OCI-LY3 (cell line): ENCODE measurements at regions not wholly inside any gene's neighbourhood (a gene's known extent, or its start where the extent isn't known, plus 50 kb on each side); places are given as distances from the start of the nearest gene placed in this dataset.

Experiments used
- H2AFZ ChIP-seq: fragments of 200-600, 300-600 bp; shearing (Covaris generic); 2 replicates; pipeline ENCODE4 v1.6.0; 2014; ENCODE audit warnings: antibody characterized with exemption, low read depth, low read length
- H3K27ac ChIP-seq: fragments of 200-600, 300-600 bp; sonication (generic); 2 replicates; pipeline ENCODE4 v1.5.1; 2014; ENCODE audit warnings: mild to moderate bottlenecking, low read length, moderate library complexity, mixed read lengths
- H3K27me3 ChIP-seq: fragments of 200-600, 300-600 bp; sonication (generic); 2 replicates; pipeline ENCODE4 v1.6.1; 2014; ENCODE audit warnings: low read depth, low read length, mixed read lengths
- H3K36me3 ChIP-seq: fragments of 200-600, 300-600 bp; sonication (generic); replicated peaks from 2 replicates; pipeline ENCODE3; 2014; ENCODE audit warnings: low read depth, low read length, mixed read lengths
- H3K4me1 ChIP-seq: fragments of 300-600, 200-600 bp; sonication (generic); 2 replicates; pipeline ENCODE4 v1.6.1; 2014; ENCODE audit warnings: low read length, mixed read lengths
- H3K4me2 ChIP-seq: fragments of 200-600, 300-600 bp; sonication (generic); 2 replicates; pipeline ENCODE4 v1.6.1; 2014; ENCODE audit warnings: low read length, mixed read lengths
- H3K4me3 ChIP-seq: fragments of 300-600, 200-600 bp; sonication (generic); 2 replicates; pipeline ENCODE4 v1.5.1; 2014; ENCODE audit warnings: antibody characterized with exemption, mild to moderate bottlenecking, low read length, moderate library complexity
- H3K79me2 ChIP-seq: fragments of 300-600, 200-600 bp; shearing (Covaris generic); 2 replicates; pipeline ENCODE4 v1.6.1; 2014; ENCODE audit warnings: mild to moderate bottlenecking, low read length, mixed read lengths
- H3K9ac ChIP-seq: fragments of 300-600, 200-600 bp; shearing (Covaris generic); 2 replicates; pipeline ENCODE4 v1.6.0; 2014; ENCODE audit warnings: mild to moderate bottlenecking, low read length, moderate library complexity
- H3K9me3 ChIP-seq: fragments of 200-600, 300-600 bp; shearing (Covaris generic); 2 replicates; pipeline ENCODE4 v1.6.1; 2014; ENCODE audit warnings: low read length, mixed read lengths; ENCODE audit not compliant: insufficient read depth
- H4K20me1 ChIP-seq: fragments of 200-600, 300-600 bp; sonication (generic); 2 replicates; pipeline ENCODE4 v1.6.1; 2016; ENCODE audit warnings: low read length, mixed read lengths; ENCODE audit not compliant: insufficient read depth
- CTCF ChIP-seq: fragments of 200-600, 300-600 bp; sonication (generic); IDR thresholded peaks from 2 replicates; pipeline ENCODE4 v1.5.1; 2014; ENCODE audit warnings: antibody characterized with exemption, low read length, low read depth
- EZH2phosphoT487 ChIP-seq: fragments of 200-600 bp; shearing (Covaris generic); IDR thresholded peaks from 2 replicates; pipeline ENCODE4 v1.6.1; 2018; ENCODE audit warnings: antibody characterized with exemption, mixed run types, low read depth

GRCh38 chr22:34301569-34301968 lies 381.3 kb upstream of the LARGE1 start:
- no peak overlapping the region for H3K27ac ChIP-seq
- H3K4me2 ChIP-seq = no peak overlapping the region
- H2AFZ ChIP-seq = no peak overlapping the region
- no peaks in the 10 kb centered on the region for H3K79me2 ChIP-seq
- H3K27me3 ChIP-seq = peaks cover 9% of the 10 kb centered on the region; the same call in 1 of the 2 replicates
- TF ChIP-seq CTCF (no peak), EZH2phosphoT487 (no peak)
- H3K36me3 ChIP-seq = no peaks in the 10 kb centered on the region
- no peaks in the 10 kb centered on the region for H3K9me3 ChIP-seq
- no peaks in the 10 kb centered on the region for H4K20me1 ChIP-seq
- H3K4me3 ChIP-seq = no peak overlapping the region
- no peaks in the 10 kb centered on the region for H3K4me1 ChIP-seq
- H3K9ac ChIP-seq = no peak overlapping the region

- no peaks in the 10 kb centered on the region for H4K20me1 ChIP-seq
- H3K4me3 ChIP-seq = no peak overlapping the region
- H3K9me3 ChIP-seq = no peaks in the 10 kb centered on the region
- TF ChIP-seq EZH2phosphoT487 (no peak), CTCF (no peak)
- H3K36me3 ChIP-seq = no peaks in the 10 kb centered on the region
- H3K79me2 ChIP-seq = no peaks in the 10 kb centered on the region
- H2AFZ ChIP-seq = no peak overlapping the region
- H3K9ac ChIP-seq = no peak overlapping the region
- H3K27me3 ChIP-seq = peaks cover 9% of the 10 kb centered on the region; the same call in 1 of the 2 replicates
- H3K27ac ChIP-seq = no peak overlapping the region
- no peaks in the 10 kb centered on the region for H3K4me1 ChIP-seq
- no peak overlapping the region for H3K4me2 ChIP-seq
Observed at GRCh38 chr22:34303656-34304055, 383.4 kb upstream of the LARGE1 start.

- H3K79me2 ChIP-seq = no peaks in the 10 kb centered on the region
- no peaks in the 10 kb centered on the region for H4K20me1 ChIP-seq
- H3K9ac ChIP-seq = no peak overlapping the region
- no peak overlapping the region for H3K4me3 ChIP-seq
- no peak overlapping the region for H3K27ac ChIP-seq
- H2AFZ ChIP-seq = no peak overlapping the region
- H3K36me3 ChIP-seq = no peaks in the 10 kb centered on the region
- H3K27me3 ChIP-seq = no peaks in the 10 kb centered on the region
- TF ChIP-seq EZH2phosphoT487 = no peak
- no peak for TF ChIP-seq CTCF
- no peaks in the 10 kb centered on the region for H3K9me3 ChIP-seq
- no peak overlapping the region for H3K4me2 ChIP-seq
- no peaks in the 10 kb centered on the region for H3K4me1 ChIP-seq
Observed at GRCh38 chr22:34306361-34306760, 386.1 kb upstream of the LARGE1 start.

GRCh38 chr22:34308101-34308500 lies 387.8 kb upstream of the LARGE1 start:
- Histone ChIP-seq H3K4me2 (no peak overlapping the region), H3K79me2 (no peaks in the 10 kb centered on the region), H2AFZ (no peak overlapping the region), H3K4me3 (no peak overlapping the region), H3K27ac (no peak overlapping the region), H3K9ac (no peak overlapping the region), H3K36me3 (no peaks in the 10 kb centered on the region), H3K27me3 (no peaks in the 10 kb centered on the region), H3K9me3 (no peaks in the 10 kb centered on the region), H3K4me1 (no peaks in the 10 kb centered on the region), H4K20me1 (no peaks in the 10 kb centered on the region)
- TF ChIP-seq EZH2phosphoT487 = no peak
- no peak for TF ChIP-seq CTCF
